GM10248 (cell line): ENCODE measurements at regions not wholly inside any gene's neighbourhood (a gene's known extent, or its start where the extent isn't known, plus 50 kb on each side); places are given as distances from the start of the nearest gene placed in this dataset.

ENCODE experiments used
- CTCF ChIA-PET: fragments of 300-600 bp; sonication (Branson Sonifier 250); formaldehyde crosslinking; extraction: SDS; loops from one replicate; lab custom pipeline; 2021; ENCODE audit warnings: antibody characterized with exemption; lab: Yijun Ruan, JAX
- POLR2A ChIA-PET: fragments of 350-650 bp; sonication (Branson Sonifier 250); formaldehyde crosslinking; extraction: SDS; loops from one replicate; lab custom pipeline; 2020; ENCODE audit warnings: antibody characterized with exemption; lab: Yijun Ruan, JAX
- DNase-seq: peaks from one replicate; pipeline ENCODE4 v3.0.0; 2012; ENCODE audit errors: extremely low spot score
- TF ChIP-seq, protein P1 (sequence below): IDR thresholded peaks from 2 replicates; pipeline ENCODE4 v1.5.1; 2012; ENCODE audit warnings: mild to moderate bottlenecking, low read depth; ENCODE audit errors: extremely low read depth, missing control alignments, control extremely low read depth

GRCh38 chr5:120035181-120035580 is 405.8 kb downstream of the FAM170A start:
- TF ChIP-seq, protein P1, sequence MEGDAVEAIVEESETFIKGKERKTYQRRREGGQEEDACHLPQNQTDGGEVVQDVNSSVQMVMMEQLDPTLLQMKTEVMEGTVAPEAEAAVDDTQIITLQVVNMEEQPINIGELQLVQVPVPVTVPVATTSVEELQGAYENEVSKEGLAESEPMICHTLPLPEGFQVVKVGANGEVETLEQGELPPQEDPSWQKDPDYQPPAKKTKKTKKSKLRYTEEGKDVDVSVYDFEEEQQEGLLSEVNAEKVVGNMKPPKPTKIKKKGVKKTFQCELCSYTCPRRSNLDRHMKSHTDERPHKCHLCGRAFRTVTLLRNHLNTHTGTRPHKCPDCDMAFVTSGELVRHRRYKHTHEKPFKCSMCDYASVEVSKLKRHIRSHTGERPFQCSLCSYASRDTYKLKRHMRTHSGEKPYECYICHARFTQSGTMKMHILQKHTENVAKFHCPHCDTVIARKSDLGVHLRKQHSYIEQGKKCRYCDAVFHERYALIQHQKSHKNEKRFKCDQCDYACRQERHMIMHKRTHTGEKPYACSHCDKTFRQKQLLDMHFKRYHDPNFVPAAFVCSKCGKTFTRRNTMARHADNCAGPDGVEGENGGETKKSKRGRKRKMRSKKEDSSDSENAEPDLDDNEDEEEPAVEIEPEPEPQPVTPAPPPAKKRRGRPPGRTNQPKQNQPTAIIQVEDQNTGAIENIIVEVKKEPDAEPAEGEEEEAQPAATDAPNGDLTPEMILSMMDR: no peak
- DNase-seq: no peak
- ChIA-PET POLR2A (no interaction called here), CTCF (no interaction called here)

DNA sequence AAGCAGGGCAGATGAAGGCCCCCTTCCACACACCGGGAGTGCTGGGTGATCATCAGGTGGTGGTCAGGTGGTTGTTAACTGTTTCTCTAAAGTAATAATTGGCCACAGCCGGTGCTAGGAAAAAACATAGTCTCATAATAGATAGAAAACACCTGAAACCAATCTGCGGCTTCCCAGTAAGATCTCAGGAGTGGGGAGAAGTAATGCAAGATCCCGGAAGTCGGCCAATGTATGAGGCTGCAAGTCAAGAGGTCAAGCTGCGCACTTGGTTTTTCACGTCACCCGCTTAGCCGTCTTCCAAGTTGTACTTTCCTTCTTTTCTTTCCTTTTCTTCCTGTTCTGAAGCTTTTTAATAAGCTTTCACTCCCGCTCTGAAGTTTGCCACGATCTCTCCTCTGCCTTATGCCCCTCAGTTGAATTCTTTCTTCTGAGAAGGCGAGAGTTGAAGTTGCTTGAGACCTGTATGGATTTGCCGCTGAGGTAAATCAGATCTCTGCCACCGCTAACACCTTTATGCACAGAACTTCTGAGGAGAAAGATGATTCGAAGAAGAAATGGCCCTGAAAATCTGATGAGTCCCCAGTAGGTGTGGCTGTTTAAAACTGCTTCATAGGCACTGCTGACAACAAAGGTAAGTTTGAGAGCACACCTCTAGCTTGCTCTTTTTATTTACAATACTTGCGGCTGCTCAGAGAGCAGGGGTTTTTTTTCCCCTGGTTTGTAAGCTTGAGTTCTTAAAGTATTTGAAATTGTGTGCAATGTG is 406.6 kb downstream of the FAM170A start:
- ChIA-PET CTCF (no interaction called here), POLR2A (no interaction called here)
- TF ChIP-seq, protein P1: no peak
- no peak for DNase-seq

GRCh38 chr5:120037451-120037850 is 408.1 kb downstream of the FAM170A start:
- DNase-seq: no peak
- ChIA-PET POLR2A (no interaction called here), CTCF (no interaction called here)
- TF ChIP-seq, protein P1: no peak

DNA sequence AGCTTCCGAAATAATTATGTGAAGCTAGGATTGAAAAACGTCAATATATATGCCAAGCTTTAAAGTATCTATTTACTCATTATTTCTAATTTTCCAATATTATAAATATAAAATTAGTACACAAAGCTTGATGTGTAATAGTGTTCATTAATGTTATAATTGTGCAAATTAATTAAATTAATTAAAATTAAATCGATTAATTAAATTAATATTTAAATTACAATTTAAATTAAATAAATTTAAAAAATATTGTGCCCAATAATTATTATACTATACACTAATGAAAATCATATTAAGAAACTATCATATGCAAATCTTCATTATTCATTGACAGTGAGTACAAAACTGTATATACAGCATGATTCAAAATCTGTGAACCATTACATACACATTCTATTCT is 409.8 kb downstream of the FAM170A start:
- POLR2A ChIA-PET: no interaction called here
- CTCF ChIA-PET: no interaction called here
- TF ChIP-seq, protein P1: no peak
- no peak for DNase-seq

GRCh38 chr5:120043431-120043830 is 414.1 kb downstream of the FAM170A start:
- CTCF ChIA-PET: no interaction called here
- TF ChIP-seq, protein P1: no peak
- POLR2A ChIA-PET: no interaction called here
- no peak for DNase-seq

DNA sequence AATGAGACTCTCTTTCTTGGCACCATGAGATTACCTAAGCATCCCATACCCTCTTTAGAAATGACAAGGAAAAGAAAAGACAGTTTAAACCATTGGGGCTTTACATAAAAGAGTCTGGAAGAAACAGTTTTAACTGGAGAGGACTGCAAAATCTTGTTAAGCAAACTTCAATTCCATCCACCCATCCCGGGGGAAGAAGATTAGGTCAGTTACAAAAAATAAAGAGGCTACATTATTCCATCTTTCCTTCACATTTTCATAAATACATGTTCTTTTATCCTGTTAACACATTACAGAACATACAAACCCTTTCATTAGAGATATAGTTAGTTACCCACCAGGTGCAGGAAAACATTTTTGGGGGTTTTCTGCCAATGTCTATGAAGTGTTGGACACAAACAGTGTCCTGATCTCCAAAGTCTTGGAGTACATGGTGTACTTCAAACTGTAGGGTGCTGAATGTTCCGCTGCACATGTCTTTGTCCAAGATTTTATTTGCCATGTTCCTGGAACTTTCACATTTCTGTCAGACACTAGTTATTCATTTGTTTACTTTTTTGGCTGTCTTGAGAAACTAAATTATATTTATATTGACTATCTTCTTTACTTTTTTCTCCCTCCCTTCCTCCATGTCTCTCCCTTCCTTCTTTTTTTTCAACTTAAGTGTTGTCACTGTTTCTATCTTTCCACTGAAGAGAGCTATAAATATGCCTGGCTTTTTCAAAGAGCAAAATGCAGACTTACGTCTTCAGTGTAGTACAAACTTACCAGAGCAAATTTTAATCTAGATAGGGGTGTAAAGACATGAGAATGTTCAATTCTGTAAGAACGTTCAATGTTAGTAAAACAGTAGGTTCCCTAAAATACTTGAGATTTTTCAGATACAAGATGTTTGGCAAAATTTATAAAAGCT is 410.9 kb upstream of the PRR16 start:
- ChIA-PET POLR2A (no interaction called here), CTCF (no interaction called here)
- no peak for DNase-seq
- TF ChIP-seq, protein P1: no peak
